Activated effector memory CD4-positive, alpha-beta T cell treated with anti-CD3 and anti-CD28 coated beads, Interleukin-2, amount 50 U/mL, for 16 hours (primary cell): ENCODE measurements at regions not wholly inside any gene's neighbourhood (a gene's known extent, or its start where the extent isn't known, plus 50 kb on each side); places are given as distances from the start of the nearest gene placed in this dataset.

Experiments used
- DNase-seq: peaks from one replicate; pipeline ENCODE4 v3.0.0-alpha.2; 2020

GRCh38 chr14:97921296-97921695 lies 1124.1 kb downstream of the VRK1 start:
- DNase-seq, result no peak

GRCh38 chr14:97924922-97925613 lies 1127.9 kb downstream of the VRK1 start:
- no peak for DNase-seq

GRCh38 chr14:97930166-97930565 lies 1133.0 kb downstream of the VRK1 start:
- DNase-seq, result no peak

- no peak for DNase-seq
Observed at GRCh38 chr14:97931273-97931672, 1134.1 kb downstream of the VRK1 start.

- DNase-seq, result no peak
Observed at GRCh38 chr14:97942921-97943320, 1145.7 kb downstream of the VRK1 start.

- no peak for DNase-seq
Observed at GRCh38 chr14:97943619-97944018, 1146.4 kb downstream of the VRK1 start.

GRCh38 chr14:97944380-97944779 lies 1147.2 kb downstream of the VRK1 start:
- DNase-seq, result no peak

- no peak for DNase-seq
Observed at GRCh38 chr14:97945631-97946030, 1148.4 kb downstream of the VRK1 start.

GRCh38 chr14:97946240-97946639 lies 1149.1 kb downstream of the VRK1 start:
- no peak for DNase-seq

- no peak for DNase-seq
Observed at GRCh38 chr14:97946641-97947040, 1149.5 kb downstream of the VRK1 start.

- DNase-seq, result no peak
Observed at GRCh38 chr14:97948841-97949240, 1151.7 kb downstream of the VRK1 start.

- DNase-seq, result no peak
Observed at GRCh38 chr14:97956581-97957340, 1159.6 kb downstream of the VRK1 start.

- no peak for DNase-seq
Observed at GRCh38 chr14:97959251-97959650, 1162.1 kb downstream of the VRK1 start.

- no peak for DNase-seq
Observed at GRCh38 chr14:97960436-97960835, 1163.3 kb downstream of the VRK1 start.

GRCh38 chr14:97970222-97970621 lies 1173.0 kb downstream of the VRK1 start:
- DNase-seq, result no peak

- no peak for DNase-seq
Observed at GRCh38 chr14:97975216-97975615, 1178.0 kb downstream of the VRK1 start.

GRCh38 chr14:97975962-97976361 lies 1178.8 kb downstream of the VRK1 start:
- DNase-seq, result peak; percentile 66

GRCh38 chr14:97976861-97977260 lies 1179.7 kb downstream of the VRK1 start:
- DNase-seq, result peak; percentile 65

- peak; percentile 91 for DNase-seq
Observed at GRCh38 chr14:97977651-97978261, 1180.6 kb downstream of the VRK1 start.

GRCh38 chr14:97978341-97978740 lies 1181.2 kb downstream of the VRK1 start:
- DNase-seq, result peak; percentile 92

GRCh38 chr14:97993508-97994019 lies 1196.4 kb downstream of the VRK1 start:
- DNase-seq, result no peak

- DNase-seq, result peak; percentile 66
Observed at GRCh38 chr14:97994020-97994531, 1196.9 kb downstream of the VRK1 start.

- DNase-seq, result no peak
Observed at GRCh38 chr14:97995038-97995437, 1197.9 kb downstream of the VRK1 start.

- no peak for DNase-seq
Observed at GRCh38 chr14:97995531-97995930, 1198.3 kb downstream of the VRK1 start.
